ENCODE measurements at regions not wholly inside any gene's neighbourhood (a gene's known extent, or its start where the extent isn't known, plus 50 kb on each side); places are given as distances from the start of the nearest gene placed in this dataset.

DNA sequence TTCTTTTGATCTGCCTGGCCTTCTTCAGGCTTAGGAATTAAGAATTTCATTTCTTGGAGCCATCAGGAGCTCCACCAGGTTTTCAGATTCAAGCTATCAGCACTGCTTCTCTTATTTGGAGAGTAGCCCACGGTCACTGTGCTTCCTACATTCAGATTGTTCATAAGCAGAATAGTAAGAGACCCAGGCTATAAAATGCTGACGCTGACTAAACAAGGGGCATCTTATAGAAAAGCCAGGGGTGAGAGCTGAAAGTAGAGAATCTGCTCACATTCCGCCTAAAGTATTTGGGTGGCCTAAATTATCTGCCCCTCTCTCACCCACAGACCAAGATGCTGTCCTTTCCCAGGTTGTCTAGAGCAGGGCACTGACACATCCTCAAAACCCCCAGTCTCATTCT lies 120.3 kb upstream of the SULT1C3 start:
- H3K23me2 ChIP-seq (ENCODE audit: insufficient read length, low read depth, low read length, poor library complexity, severe bottlenecking), result no peaks in the 10 kb centered on the region
- no peak overlapping the region for H3T11ph ChIP-seq (ENCODE audit: low read length)
- no peak overlapping the region for H3K56ac ChIP-seq (ENCODE audit: insufficient read length, low read depth, low read length)
- no peak overlapping the region for H2BK20ac ChIP-seq (ENCODE audit: low read depth, low read length, poor library complexity, severe bottlenecking)
- Mint-ChIP-seq H3K4me1 (peaks cover 8 to 13% of the 10 kb centered on the region in 2 experiments), H3K9me3 (no peaks in the 10 kb centered on the region), H3K27me3 (ENCODE audit: low read depth) (no peaks in the 10 kb centered on the region; the same call in 1 of the 2 replicates), H3K27ac (no peak overlapping the region), H3K36me3 (ENCODE audit: insufficient read depth in 1 of 3, low read depth in 3 of 3) (no peaks in the 10 kb centered on the region), H3K4me3 (no peak overlapping the region)
- H3K4ac ChIP-seq (ENCODE audit: low read depth, low read length), result no peak overlapping the region
- H2BK15ac ChIP-seq (ENCODE audit: low read depth, low read length), result no peak overlapping the region
- H2BK12ac ChIP-seq (ENCODE audit: insufficient read length, low read depth, low read length), result no peak overlapping the region
- no peak overlapping the region for H3K27ac ChIP-seq (ENCODE audit: insufficient read length, low read depth, low read length)
- no peak overlapping the region for H2AFZ ChIP-seq (ENCODE audit: low read length)
- H3K4me2 ChIP-seq (ENCODE audit: insufficient read depth, insufficient read length, low read length), result no peak overlapping the region
- H3K9ac ChIP-seq (ENCODE audit: extremely low read depth, insufficient read length, low read length), result no peak overlapping the region
- H2BK120ac ChIP-seq (ENCODE audit: low read depth, low read length, poor library complexity, severe bottlenecking), result no peak overlapping the region
- no peak overlapping the region for H2AK5ac ChIP-seq (ENCODE audit: insufficient read length, low read length)
- WGBS (ENCODE audit: extremely low coverage, insufficient read length, low lambda C conversion rate), result no CpG with 5 or more reads among the region's 3 CpGs
- no peaks in the 10 kb centered on the region for H4K20me1 ChIP-seq (ENCODE audit: control insufficient read depth, insufficient read depth, insufficient read length)
- no peaks in the 10 kb centered on the region for H3K79me2 ChIP-seq (ENCODE audit: insufficient read depth, low read length)
- no peaks in the 10 kb centered on the region for H3K4me1 ChIP-seq (ENCODE audit: insufficient read depth, low read length)
- no peak overlapping the region for H2BK5ac ChIP-seq (ENCODE audit: insufficient read length, low read length)
- TF ChIP-seq, protein P1, sequence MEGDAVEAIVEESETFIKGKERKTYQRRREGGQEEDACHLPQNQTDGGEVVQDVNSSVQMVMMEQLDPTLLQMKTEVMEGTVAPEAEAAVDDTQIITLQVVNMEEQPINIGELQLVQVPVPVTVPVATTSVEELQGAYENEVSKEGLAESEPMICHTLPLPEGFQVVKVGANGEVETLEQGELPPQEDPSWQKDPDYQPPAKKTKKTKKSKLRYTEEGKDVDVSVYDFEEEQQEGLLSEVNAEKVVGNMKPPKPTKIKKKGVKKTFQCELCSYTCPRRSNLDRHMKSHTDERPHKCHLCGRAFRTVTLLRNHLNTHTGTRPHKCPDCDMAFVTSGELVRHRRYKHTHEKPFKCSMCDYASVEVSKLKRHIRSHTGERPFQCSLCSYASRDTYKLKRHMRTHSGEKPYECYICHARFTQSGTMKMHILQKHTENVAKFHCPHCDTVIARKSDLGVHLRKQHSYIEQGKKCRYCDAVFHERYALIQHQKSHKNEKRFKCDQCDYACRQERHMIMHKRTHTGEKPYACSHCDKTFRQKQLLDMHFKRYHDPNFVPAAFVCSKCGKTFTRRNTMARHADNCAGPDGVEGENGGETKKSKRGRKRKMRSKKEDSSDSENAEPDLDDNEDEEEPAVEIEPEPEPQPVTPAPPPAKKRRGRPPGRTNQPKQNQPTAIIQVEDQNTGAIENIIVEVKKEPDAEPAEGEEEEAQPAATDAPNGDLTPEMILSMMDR (conservative IDR thresholded peaks at IDR 0.05), result no peak
- no peak overlapping the region for H4K8ac ChIP-seq (replicated peaks; ENCODE audit: insufficient read length, low read depth, low read length)
- H3K79me1 ChIP-seq (ENCODE audit: insufficient read depth, low read depth, low read length, poor library complexity, severe bottlenecking), result no peaks in the 10 kb centered on the region
- no peak for DNase-seq
- H3K23ac ChIP-seq (ENCODE audit: insufficient read length, low read depth, low read length), result no peak overlapping the region
- no peak overlapping the region for H4K5ac ChIP-seq (ENCODE audit: insufficient read length, low read depth, low read length)
- H3K18ac ChIP-seq (ENCODE audit: insufficient read length, low read depth, low read length), result no peak overlapping the region
- no peaks in the 10 kb centered on the region for H3K27me3 ChIP-seq (ENCODE audit: insufficient read depth, low read length)
- H4K91ac ChIP-seq (ENCODE audit: insufficient read length, low read depth, low read length), result no peak overlapping the region
- H3K9me3 ChIP-seq (ENCODE audit: control insufficient read depth, low read depth, low read length), result no peaks in the 10 kb centered on the region
- H3K14ac ChIP-seq (ENCODE audit: insufficient read depth, low read length), result no peak overlapping the region
